Inflammatory macrophage (primary cell): ENCODE measurements at regions not wholly inside any gene's neighbourhood (a gene's known extent, or its start where the extent isn't known, plus 50 kb on each side); places are given as distances from the start of the nearest gene placed in this dataset.

Experiments used
- DNase-seq, 2 donors: peaks; one replicate each; pipeline ENCODE4 v3.0.0-alpha.2; 2020 to 2022

- DNase-seq, result no peak
These were observed 574.1 kb upstream of the CDH8 start for GRCh38 chr16:62610291-62610690.

- DNase-seq, result no peak
These were observed 566.6 kb upstream of the CDH8 start for GRCh38 chr16:62602790-62603189.

- no peak for DNase-seq
These were observed 561.6 kb upstream of the CDH8 start for GRCh38 chr16:62597875-62598274.

GRCh38 chr16:62596584-62596983 lies 560.3 kb upstream of the CDH8 start:
- no peak for DNase-seq

- DNase-seq, result no peak
These were observed 559.9 kb upstream of the CDH8 start for GRCh38 chr16:62596125-62596524.

- DNase-seq, result no peak
These were observed 550.1 kb upstream of the CDH8 start for GRCh38 chr16:62586128-62586862.

DNA sequence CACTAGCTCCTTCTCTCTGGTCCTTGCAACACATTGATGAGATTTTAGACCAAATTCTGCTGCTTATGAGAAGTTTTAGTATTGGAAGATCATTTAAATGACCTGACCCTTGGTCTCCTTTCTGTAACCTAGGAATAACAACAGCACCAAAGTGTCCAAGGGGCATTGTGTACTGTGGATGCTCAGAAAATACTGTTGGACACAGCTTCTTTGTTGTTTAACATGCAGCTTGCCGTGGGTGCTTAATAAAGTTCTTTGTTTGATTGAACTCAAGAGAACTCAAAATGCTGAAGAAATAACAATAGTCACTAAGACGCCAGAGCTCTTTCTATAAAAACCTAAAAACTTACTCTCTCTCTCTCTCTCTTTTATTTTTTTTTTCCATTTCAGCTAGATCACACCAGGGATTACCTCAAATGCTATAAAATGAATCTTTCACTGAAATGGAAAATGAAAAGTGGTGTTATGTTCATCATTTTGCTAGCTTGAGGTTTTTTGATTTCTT lies 548.9 kb upstream of the CDH8 start:
- DNase-seq, result no peak

DNA sequence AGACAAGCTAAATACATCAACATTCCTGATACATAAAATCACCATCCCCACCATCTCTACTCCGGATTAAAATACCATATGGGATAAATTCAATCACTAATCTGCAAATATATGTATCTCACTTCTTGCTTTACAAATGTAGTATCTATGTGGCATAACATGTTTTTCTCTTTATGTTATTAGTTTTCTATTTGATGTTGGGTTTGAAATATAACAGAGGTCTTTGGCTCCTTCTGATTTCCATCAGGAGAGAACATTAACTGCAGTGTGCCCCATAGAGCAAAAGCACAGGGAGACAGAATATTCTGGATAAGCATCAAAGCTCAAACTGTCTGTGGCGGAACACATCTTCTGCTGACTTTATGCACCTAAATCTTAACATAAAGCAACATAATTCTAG lies 547.2 kb upstream of the CDH8 start:
- DNase-seq, result no peak

GRCh38 chr16:62573466-62573865 lies 537.2 kb upstream of the CDH8 start:
- no peak for DNase-seq

DNA sequence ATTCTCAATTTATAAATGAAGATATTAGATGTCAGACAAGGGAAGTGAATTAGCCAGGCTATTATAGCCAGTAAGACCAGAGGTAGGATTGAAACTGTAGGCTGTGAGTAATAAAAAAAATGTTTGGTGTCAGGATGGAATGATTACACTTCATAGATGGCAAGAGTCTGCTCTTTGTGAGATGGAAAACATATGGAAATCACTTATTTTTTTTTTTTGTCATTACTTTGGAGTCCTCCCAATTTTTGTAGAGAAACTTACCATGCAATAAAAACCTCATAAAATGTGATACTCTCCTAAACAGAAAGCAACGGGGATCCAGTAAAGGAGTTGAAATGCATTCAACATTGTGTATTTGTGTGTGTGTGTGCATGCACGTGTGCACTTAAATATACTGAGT lies 532.7 kb upstream of the CDH8 start:
- DNase-seq, result no peak

DNA sequence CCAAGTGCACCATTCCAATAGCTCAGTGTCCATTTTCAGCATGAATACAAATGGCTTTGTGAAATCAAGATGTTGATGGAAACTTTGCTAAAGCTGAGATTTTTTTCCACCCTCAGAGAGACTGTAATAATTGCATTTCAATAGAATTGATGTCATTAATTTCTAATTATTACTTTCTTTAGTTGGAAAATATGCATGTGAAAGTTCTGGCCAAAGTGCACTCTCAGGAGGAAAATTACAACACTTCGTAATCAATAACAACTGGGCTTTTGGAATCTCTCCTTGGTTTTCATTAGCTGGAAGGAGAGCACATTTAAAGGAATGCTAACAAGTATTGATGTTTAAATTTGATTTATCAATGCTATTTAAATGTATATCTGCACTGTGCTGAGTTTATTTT lies 529.5 kb upstream of the CDH8 start:
- DNase-seq, result no peak

DNA sequence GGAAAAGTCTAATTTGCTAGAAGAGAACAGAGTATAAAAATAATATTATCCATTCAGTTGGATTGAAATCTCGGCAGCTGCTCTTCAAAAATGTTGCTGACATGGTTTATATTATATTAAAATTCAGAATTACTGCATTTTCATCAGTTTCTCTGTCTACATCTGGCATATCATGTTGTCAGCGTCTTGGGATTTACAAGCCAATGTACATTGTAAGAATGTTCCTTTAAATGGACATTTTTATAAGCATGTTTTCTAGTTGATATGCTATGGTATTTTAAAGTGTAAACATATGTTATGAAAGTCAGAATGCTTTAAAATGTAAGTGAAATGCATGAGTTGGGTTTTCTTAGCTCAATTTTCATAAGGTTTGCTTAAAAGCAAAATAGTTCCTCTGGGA lies 528.1 kb upstream of the CDH8 start:
- DNase-seq, result no peak

DNA sequence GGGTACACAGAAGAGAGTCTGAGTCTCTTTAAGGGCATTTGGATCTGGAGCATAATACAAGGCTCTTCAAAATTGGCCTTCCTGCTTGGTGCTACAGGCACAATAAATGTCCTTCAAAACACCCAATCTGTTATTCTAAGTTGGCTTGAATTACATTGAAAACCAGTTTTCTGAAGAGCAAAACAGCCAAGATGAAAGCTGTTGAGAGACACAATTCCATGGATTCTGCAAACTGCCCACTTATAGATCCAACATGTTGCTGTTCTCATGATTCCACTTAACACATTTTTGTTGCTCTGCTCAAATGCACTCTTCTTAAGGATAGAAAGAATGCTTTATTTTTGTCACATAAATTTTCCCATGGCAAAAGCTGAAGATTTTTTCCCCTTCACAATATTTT lies 525.9 kb upstream of the CDH8 start:
- no peak for DNase-seq

DNA sequence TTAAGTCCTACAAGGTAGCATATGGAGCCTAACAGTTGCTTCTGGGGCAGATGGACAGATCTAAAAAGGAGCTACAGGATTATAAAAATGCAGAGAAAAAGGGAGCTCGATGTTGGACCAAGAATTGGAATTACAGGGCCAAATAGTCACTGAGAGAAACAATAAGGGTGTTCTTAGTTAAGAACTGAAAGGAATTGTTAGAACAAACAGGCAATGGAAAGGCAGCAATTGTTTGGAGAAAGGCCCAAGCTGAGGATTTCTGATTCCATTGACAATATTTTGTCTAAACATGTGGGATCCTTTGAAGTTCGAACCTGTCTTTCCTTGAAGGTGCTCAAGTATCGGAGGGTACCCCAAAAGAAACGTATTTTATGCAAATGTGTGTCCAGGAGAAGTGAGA lies 513.6 kb upstream of the CDH8 start:
- no peak for DNase-seq

GRCh38 chr16:62548095-62548494 lies 511.9 kb upstream of the CDH8 start:
- no peak for DNase-seq

GRCh38 chr16:62546701-62547100 lies 510.5 kb upstream of the CDH8 start:
- no peak for DNase-seq

DNA sequence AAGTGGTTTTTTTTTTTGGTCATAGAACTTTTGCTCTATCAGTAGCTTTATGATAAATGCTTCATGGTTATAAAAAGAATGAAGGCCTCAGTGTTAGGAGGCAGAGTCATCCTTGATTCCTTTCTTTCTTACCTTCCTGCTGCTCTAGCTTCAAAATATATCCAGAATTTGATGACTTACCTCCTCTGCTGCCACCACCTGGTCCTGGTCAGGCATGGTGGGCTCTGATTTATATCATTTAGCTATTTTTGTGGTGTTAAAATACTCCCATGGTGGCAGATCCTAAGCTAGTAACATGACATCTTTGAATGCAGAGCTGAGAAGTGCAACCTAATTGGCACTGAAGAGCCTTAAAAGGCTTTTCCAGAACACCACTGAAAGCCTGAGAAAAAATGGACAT lies 508.8 kb upstream of the CDH8 start:
- no peak for DNase-seq

- DNase-seq, result no peak
These were observed 507.3 kb upstream of the CDH8 start for GRCh38 chr16:62543516-62543915.

GRCh38 chr16:62539657-62540056 lies 503.4 kb upstream of the CDH8 start:
- no peak for DNase-seq

GRCh38 chr16:62530426-62530825 lies 494.2 kb upstream of the CDH8 start:
- no peak for DNase-seq

DNA sequence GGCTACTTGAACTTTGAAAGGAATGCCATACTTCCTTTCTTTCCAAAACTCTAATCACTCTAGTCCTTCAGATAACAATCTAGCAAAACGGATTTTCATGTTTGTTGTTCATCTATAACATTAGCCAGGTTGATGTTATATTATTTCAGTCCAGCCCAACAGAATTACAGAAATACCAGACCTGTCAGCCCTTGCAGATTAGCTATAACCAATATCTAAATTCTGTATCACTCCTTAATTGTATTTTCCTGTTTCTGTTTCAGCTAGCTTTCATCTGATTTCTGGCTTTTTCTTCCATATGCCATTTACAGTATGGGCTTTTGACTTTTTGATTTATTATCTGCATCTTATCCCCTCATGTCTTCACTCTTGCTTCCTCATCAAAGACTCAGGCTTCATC lies 479.8 kb upstream of the CDH8 start:
- DNase-seq, result no peak

- no peak for DNase-seq
These were observed 466.8 kb upstream of the CDH8 start for GRCh38 chr16:62503073-62503472.

- DNase-seq, result no peak
These were observed 442.7 kb upstream of the CDH8 start for GRCh38 chr16:62478903-62479458.

GRCh38 chr16:62477796-62478195 lies 441.6 kb upstream of the CDH8 start:
- DNase-seq, result no peak

DNA sequence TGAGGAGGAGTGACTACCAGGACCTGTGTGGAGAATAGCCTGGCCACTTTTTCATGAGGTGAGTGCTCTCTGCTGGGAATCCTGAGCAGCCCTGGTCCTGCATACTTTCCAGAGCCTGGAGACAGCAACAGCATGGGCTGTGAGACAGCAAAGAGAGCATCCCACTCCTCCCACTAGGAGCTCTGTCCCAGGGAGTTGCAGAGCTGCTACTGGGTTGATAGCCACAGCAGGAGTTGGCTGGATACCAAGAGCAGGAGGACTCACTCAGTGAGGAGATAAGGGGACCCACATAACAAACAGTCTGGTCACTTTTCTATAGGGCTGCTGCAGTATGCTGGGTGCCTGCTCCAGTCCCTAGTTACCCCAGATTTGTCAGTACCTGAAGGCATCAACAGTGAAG lies 439.3 kb upstream of the CDH8 start:
- no peak for DNase-seq
